HG03442 (cell line): ENCODE measurements at regions not wholly inside any gene's neighbourhood (a gene's known extent, or its start where the extent isn't known, plus 50 kb on each side); places are given as distances from the start of the nearest gene placed in this dataset.
"Not testable (repeated sequence)": the region's sequence is repeated elsewhere in the genome, so short reads cannot be mapped to it uniquely, and the experiment has no call there.

Experiments
- ATAC-seq: cut with Tn5 transposase; IDR thresholded peaks from one replicate; pipeline ENCODE4 v1.9.1; 2021; ENCODE audit warnings: mild to moderate bottlenecking, moderate library complexity; ENCODE audit not compliant: unreplicated experiment

DNA sequence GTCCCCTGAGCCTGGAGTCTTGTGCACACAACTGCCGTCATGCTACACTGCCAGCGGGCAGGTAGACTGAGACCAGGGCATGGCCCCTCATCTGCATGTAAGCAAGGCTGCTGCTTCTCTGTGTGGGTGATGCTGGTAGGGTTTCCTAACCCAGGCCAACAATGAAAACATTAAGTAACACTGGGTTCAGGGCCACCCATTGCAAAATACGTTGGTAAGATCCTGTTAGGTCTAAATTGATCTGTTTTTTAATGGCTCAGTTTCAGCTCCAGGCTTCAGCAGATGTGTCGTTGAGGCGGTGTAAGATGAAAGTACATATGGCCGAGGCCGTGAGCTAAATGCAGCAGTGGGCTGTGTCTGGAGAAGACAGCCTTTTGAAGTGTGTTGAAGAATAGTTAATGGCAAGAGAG lies 383.4 kb downstream of the IRS2 start:
- no peak for ATAC-seq

DNA sequence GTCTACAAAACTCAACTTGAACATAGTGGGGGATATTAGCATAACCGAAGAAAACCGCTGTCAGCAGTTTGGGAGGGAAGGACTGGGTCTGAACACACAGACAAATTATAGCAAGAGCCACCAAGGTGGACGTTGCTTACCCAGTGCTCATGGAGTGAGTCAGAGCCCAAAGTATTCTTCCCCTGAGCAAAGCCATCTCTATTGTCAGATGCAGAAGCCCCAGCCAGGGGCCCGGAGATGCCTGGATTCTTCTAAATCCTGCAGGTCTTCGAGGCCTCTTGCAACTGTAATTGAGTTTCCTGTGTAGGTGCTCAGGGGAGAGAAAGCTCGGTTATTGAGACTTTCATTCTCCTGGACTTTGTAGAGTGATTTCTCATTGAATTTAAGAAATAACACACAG lies 384.5 kb downstream of the IRS2 start:
- no peak for ATAC-seq

- no peak for ATAC-seq
Observed at GRCh38 chr13:109401307-109401706, 385.1 kb downstream of the IRS2 start.

GRCh38 chr13:109400624-109401257 lies 385.6 kb downstream of the IRS2 start:
- ATAC-seq: no peak

GRCh38 chr13:109400209-109400608 lies 386.2 kb downstream of the IRS2 start:
- ATAC-seq: no peak

- ATAC-seq: not testable (repeated sequence)
Observed at GRCh38 chr13:109398071-109398470, 388.3 kb downstream of the IRS2 start.

DNA sequence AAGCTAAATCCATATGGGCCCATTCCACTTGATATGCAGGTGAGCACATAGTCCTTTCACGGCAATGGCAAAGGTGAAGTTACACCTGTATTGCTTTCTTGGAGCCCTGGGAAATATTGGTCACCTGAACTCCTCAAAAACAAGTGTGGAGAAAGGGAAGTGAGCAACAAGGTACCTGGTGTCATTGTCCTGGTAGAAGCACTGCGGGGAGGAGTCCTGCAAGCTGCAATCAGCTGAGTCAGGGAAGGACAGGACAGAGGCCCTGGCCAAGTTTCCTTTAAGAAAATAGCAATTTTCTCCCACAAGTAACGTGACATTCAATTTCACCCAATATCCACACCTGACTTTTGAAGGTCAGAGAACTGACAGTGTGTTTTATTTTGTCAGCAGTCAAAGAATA lies 389.1 kb downstream of the IRS2 start:
- ATAC-seq: no peak

DNA sequence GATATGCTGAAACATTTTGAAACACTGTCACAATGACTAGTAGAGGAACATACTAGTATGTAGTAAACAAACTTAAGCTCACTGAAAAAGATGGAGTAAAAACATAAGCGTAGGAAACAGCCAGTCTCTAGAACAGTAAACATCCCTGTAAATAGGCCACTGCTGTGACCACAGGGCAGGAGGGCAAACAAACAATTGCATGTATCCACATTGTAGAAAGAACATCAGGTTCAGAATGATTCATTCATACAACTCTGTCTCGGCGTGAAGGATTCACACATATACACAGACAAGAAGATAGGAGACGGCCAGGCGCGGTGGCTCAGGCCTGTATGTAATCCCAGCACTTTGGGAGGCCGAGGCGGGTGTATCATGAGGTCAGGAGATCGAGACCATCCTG lies 390.1 kb downstream of the IRS2 start:
- ATAC-seq: no peak

GRCh38 chr13:109395014-109395413 lies 391.4 kb downstream of the IRS2 start:
- no peak for ATAC-seq

- no peak for ATAC-seq
Observed at GRCh38 chr13:109394311-109394988, 391.9 kb downstream of the IRS2 start.

GRCh38 chr13:109393045-109393444 lies 393.3 kb downstream of the IRS2 start:
- no peak for ATAC-seq

- no peak for ATAC-seq
Observed at GRCh38 chr13:109390391-109390790, 396.0 kb downstream of the IRS2 start.

DNA sequence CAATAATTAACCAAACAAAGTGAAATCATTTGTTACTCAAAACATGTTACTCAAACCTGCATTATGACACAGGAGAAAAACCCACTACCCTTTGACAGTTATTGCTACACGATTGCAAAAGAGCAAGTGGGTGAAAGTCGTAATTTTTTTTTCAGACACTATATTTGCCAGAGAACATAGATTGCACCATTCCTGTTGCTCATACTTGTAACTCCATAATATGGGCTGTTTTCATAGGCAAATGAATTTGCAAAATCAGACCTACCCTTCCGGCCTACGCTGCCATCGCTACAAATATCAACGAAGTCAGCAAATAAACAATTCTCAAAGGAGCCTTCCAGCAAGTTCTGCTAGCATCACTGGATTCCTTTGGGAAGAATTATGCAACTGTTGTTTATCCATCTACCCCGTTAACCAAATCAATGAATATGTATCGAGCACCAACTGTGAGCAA lies 396.5 kb downstream of the IRS2 start:
- no peak for ATAC-seq

- no peak for ATAC-seq
Observed at GRCh38 chr13:109389456-109389855, 396.9 kb downstream of the IRS2 start.

DNA sequence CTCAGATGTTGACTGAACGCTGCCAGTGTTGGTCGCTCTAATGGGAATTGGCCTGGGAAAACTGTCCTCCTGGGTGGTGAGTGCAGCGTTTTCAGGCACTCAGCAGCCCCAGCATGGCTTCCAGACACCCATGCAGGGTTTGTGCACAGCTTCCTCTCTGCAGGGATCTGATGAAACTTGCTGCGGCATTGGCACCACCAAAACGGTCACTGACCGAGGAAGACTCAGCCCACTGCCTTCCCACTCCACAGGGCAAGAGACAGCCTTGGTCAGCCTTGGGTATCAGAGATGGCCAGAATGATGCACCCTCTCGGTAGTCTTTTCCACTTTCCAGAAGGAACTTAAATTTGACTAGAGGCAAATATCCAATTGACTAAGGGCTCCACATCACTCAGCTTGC lies 398.9 kb downstream of the IRS2 start:
- no peak for ATAC-seq

- no peak for ATAC-seq
Observed at GRCh38 chr13:109385242-109385560, 401.2 kb downstream of the IRS2 start.

- ATAC-seq: no peak
Observed at GRCh38 chr13:109384491-109385241, 401.7 kb downstream of the IRS2 start.

- no peak for ATAC-seq
Observed at GRCh38 chr13:109383683-109384082, 402.7 kb downstream of the IRS2 start.

GRCh38 chr13:109381546-109382180 lies 404.7 kb downstream of the IRS2 start:
- ATAC-seq: no peak

DNA sequence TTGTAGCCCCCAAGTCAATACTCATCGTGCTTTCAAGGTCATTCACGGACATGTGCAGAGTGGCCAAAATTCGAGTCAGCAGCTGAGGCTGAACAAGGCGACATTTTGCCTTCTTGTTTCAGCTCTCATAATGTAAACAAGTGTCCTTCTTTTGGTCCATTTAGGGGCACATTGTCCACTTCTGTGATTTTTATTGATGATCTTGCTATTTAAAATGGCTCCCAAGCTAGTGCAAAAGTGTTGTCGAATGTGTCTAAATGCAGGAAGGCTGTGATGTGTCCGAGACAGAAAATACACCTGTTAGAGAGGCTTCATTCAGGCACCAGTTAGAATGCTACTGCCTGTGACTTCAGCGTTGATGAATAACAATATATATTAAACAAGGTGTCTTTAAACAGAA lies 405.9 kb downstream of the IRS2 start:
- ATAC-seq: no peak

DNA sequence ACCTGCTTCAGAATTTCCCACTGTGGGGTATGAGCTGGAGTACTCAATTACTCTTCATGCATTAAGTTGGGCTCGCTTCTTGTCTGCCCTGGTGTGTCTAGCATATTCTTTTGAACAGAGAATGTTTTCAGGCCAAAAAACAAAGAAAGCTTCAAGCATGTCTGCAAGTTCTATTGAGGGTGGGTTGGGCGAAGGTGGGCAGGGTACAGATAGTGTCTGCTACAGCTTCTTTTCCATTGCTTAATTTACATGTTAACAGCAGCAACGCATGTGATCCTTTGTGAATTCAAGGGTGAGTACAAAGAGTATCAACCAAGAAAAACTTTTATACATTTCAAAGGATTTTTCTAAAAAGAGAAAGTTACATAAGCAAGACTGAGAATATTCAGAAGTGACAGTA lies 406.5 kb downstream of the IRS2 start:
- ATAC-seq: no peak

- ATAC-seq: no peak
Observed at GRCh38 chr13:109376936-109377335, 409.4 kb downstream of the IRS2 start.
